ENCODE measurements at regions not wholly inside any gene's neighbourhood (a gene's known extent, or its start where the extent isn't known, plus 50 kb on each side); places are given as distances from the start of the nearest gene placed in this dataset.

DNA sequence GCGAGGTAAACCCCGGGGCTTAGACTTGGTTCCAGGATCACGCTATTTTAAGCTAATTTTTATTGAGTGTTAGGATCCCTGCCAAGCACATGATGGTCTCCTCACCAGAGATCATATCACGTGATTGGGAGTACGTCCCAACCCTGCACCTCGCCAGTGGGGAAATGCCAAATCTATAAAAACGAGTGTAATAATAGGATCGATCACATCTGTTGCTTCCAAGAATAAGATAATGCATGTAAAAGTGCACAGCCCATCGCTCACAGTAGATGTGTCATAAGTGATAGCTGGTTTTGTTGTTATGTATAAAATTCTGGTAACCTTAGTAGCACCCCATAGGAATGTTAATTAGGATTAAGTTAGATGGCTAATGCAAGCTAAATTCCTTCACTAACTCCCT, 581.0 kb upstream of the TMEM132C start:
- Histone ChIP-seq H2BK5ac (ENCODE audit: low read depth, low read length) (no peak overlapping the region), H3K18ac (ENCODE audit: extremely low read depth, low read length) (no peak overlapping the region), H3K4me2 (ENCODE audit: insufficient read depth in 1 of 2, low read depth in 2 of 2, low read length in 2 of 2) (0 out of 4 replicates have a peak overlapping the region, but pooled peaks of 1 of the 2 experiments have one; percentile 3), H2BK120ac (replicated peaks; ENCODE audit: low read depth, low read length) (no peak overlapping the region), H2BK15ac (ENCODE audit: low read length) (no peak overlapping the region), H3K4me3 (ENCODE audit: extremely low read depth in 1 of 4, insufficient read depth in 2 of 4, low read depth in 3 of 4, low read length in 4 of 4) (peak overlapping the region in 1 of 4 experiments; percentile 18; a peak in 1 of 8 replicates), H2BK20ac (ENCODE audit: low read length) (no peak overlapping the region), H4K91ac (replicated peaks; ENCODE audit: insufficient read length, low read length) (no peak overlapping the region), H3K4me1 (replicated peaks in 1 of 4; ENCODE audit: control insufficient read depth in 3 of 4, insufficient read depth in 4 of 4, low read length in 3 of 4) (peaks cover 0 to 4% (median 2%) of the 10 kb centered on the region in 4 experiments; a peak in 3 of 7 replicates), H4K20me1 (replicated peaks in 1 of 2; ENCODE audit: control insufficient read depth in 1 of 2, insufficient read depth in 2 of 2, low read length in 2 of 2) (no peaks in the 10 kb centered on the region), H3K9me3 (ENCODE audit: insufficient read depth in 2 of 2, low read depth in 1 of 2, low read length in 1 of 2) (peaks cover 3 to 4% of the 10 kb centered on the region in 2 experiments; a peak in 1 of 4 replicates), H3K9ac (replicated peaks in 1 of 4; ENCODE audit: extremely low read depth in 1 of 4, low read depth in 3 of 4, low read length in 3 of 4) (no peak overlapping the region), H3K79me1 (ENCODE audit: low read depth, low read length) (no peaks in the 10 kb centered on the region), H4K8ac (ENCODE audit: extremely low read depth, insufficient read depth, low read length) (no peak overlapping the region), H2AFZ (ENCODE audit: low read length) (no peak overlapping the region), H3K56ac (replicated peaks; ENCODE audit: insufficient read length, low read depth, low read length) (no peak overlapping the region), H2AK5ac (ENCODE audit: low read depth, low read length) (no peak overlapping the region; the same call in 1 of the 2 replicates), H3K79me2 (ENCODE audit: control insufficient read depth in 1 of 2, insufficient read depth in 2 of 2, low read length in 2 of 2) (no peaks in the 10 kb centered on the region), H3K14ac (ENCODE audit: insufficient read length) (no peak overlapping the region), H3K27ac (ENCODE audit: low read depth, low read length) (no peak overlapping the region), H3K4ac (replicated peaks; ENCODE audit: insufficient read length, low read depth, low read length) (no peak overlapping the region), H3K36me3 (ENCODE audit: control insufficient read depth in 2 of 4, insufficient read depth in 4 of 4, low read length in 3 of 4) (no peaks in the 10 kb centered on the region; a peak in 1 of 8 replicates), H4K5ac (ENCODE audit: insufficient read length, low read depth, low read length) (no peak overlapping the region), H3K23me2 (ENCODE audit: low read depth, low read length) (no peaks in the 10 kb centered on the region), H2BK12ac (ENCODE audit: low read depth, low read length) (no peak overlapping the region), H3K27me3 (replicated peaks in 1 of 4; ENCODE audit: control insufficient read depth in 3 of 4, extremely low read depth in 1 of 4, insufficient read depth in 3 of 4, low read length in 3 of 4) (no peaks in the 10 kb centered on the region), H3K23ac (ENCODE audit: insufficient read length) (no peak overlapping the region)
- 76% methylated on average over 9 of the region's 9 CpGs; no CpG with 5 or more reads in 1 of the 2 experiments for WGBS, 2 experiments (ENCODE audit: extremely low coverage in 1 of 2, insufficient coverage in 1 of 2, insufficient read length in 1 of 2, insufficient replicate concordance in 2 of 2, low coverage in 1 of 2, low lambda C conversion rate in 2 of 2, missing lambda C conversion rate in 1 of 2)
- TF ChIP-seq SP1 (IDR thresholded peaks at IDR 0.05; ENCODE audit: low read depth, low read length) (no peak), RXRA (IDR thresholded peaks at IDR 0.05; ENCODE audit: insufficient read depth, low read depth, low read length) (no peak), JUN (IDR thresholded peaks at IDR 0.05; ENCODE audit: low read depth, low read length) (no peak)
- DNase-seq (ENCODE audit: low read depth in 1 of 2, low spot score in 2 of 2), result no peak
- POLR2A ChIA-PET (ENCODE audit: partially characterized antibody), result no interaction called here
- no peak for FAIRE-seq
- CTCF ChIA-PET (ENCODE audit: partially characterized antibody), result interaction anchor here (0.8 to 1.0 kb wide), 3 partner anchors 8 to 10 kb away, joined by 3 to 4 read pairs (median 3); no protein-coding TSS in a partner anchor
